Right atrium auricular region (tissue), 2 donors: ENCODE measurements at regions not wholly inside any gene's neighbourhood (a gene's known extent, or its start where the extent isn't known, plus 50 kb on each side); places are given as distances from the start of the nearest gene placed in this dataset.

Experiments used
- DNase-seq: peaks from one replicate; pipeline ENCODE4 v3.0.0-alpha.2; 2019; ENCODE audit warnings: low spot score
- H3K27ac ChIP-seq, 2 donors: fragments of 200-600 bp; sonication (generic); 1 replicate in 1 of 2; 2 replicates in 1 of 2; pipeline ENCODE4 v1.5.1; 2016 to 2019
- H3K27me3 ChIP-seq, 2 donors: fragments of 200-600 bp; sonication (generic); one replicate each; pipeline versions ENCODE4 v1.5.1 to v1.6.0; 2017 to 2019
- H3K36me3 ChIP-seq: fragments of 200-600 bp; sonication (generic); one replicate; pipeline ENCODE4 v1.5.1; 2016
- H3K4me1 ChIP-seq, 2 donors: fragments of 200-600 bp; sonication (generic); one replicate each; pipeline versions ENCODE4 v1.5.1 to v1.6.0; 2017 to 2019
- H3K4me3 ChIP-seq, 2 donors: fragments of 200-600 bp; sonication (generic); 1 replicate in 1 of 2; 2 replicates in 1 of 2; pipeline ENCODE4 v1.5.1; 2017 to 2019; ENCODE audit warnings: mild to moderate bottlenecking in 1 of 2, moderate library complexity in 1 of 2
- H3K9me3 ChIP-seq, 2 donors: fragments of 200-600 bp; sonication (generic); one replicate each; pipeline ENCODE4 v1.5.1; 2019
- TF ChIP-seq, protein P1 (sequence below), 2 donors: fragments of 200-600 bp; sonication (generic); IDR thresholded peaks; one replicate each; pipeline ENCODE4 v1.5.1; 2019; ENCODE audit warnings: antibody characterized with exemption in 2 of 2

DNA sequence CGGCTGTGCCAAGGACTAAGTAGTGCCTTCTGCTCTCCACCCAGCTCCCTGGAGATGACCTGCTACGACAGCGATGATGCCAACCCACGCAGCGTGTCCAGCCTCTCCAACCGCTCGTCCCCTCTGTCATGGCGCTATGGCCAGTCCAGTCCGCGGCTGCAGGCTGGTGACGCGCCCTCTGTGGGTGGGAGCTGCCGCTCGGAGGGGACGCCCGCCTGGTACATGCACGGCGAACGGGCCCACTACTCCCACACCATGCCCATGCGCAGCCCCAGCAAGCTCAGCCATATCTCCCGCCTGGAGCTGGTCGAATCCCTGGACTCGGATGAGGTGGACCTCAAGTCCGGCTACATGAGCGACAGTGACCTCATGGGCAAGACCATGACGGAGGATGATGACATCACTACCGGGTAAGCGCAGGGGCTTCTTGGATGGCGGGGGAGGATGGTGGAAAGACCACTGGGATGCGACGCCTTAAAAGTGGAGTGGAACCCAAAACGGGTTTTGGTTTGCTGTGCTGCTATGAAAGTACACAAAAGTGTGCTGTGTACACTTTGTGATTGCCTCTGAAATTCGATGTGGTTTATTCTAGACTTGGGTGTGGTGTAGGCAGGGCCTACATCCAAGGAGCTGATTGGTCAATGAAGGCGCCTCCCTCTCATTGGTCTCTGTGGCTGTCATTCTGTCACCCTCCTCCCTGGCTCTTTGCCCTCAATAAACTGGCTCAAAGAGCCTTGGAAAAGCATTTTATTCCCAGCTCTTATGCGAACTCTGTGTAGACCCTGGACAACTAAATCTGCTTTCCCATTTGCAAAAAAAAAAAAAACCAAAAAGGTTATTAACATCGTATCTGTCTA is 110.4 kb upstream of the IPO9 start:
- Histone ChIP-seq H3K27me3 (no peaks in the 10 kb centered on the region), H3K36me3 (peaks cover 7% of the 10 kb centered on the region), H3K9me3 (no peaks in the 10 kb centered on the region), H3K4me3 (no peak overlapping the region), H3K27ac (peak overlapping the region; percentile 74 to 85), H3K4me1 (peaks cover 0 to 75% of the 10 kb centered on the region in 2 donors)
- TF ChIP-seq, protein P1, sequence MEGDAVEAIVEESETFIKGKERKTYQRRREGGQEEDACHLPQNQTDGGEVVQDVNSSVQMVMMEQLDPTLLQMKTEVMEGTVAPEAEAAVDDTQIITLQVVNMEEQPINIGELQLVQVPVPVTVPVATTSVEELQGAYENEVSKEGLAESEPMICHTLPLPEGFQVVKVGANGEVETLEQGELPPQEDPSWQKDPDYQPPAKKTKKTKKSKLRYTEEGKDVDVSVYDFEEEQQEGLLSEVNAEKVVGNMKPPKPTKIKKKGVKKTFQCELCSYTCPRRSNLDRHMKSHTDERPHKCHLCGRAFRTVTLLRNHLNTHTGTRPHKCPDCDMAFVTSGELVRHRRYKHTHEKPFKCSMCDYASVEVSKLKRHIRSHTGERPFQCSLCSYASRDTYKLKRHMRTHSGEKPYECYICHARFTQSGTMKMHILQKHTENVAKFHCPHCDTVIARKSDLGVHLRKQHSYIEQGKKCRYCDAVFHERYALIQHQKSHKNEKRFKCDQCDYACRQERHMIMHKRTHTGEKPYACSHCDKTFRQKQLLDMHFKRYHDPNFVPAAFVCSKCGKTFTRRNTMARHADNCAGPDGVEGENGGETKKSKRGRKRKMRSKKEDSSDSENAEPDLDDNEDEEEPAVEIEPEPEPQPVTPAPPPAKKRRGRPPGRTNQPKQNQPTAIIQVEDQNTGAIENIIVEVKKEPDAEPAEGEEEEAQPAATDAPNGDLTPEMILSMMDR (IDR thresholded peaks at IDR 0.05), result no peak
- DNase-seq, result no peak

DNA sequence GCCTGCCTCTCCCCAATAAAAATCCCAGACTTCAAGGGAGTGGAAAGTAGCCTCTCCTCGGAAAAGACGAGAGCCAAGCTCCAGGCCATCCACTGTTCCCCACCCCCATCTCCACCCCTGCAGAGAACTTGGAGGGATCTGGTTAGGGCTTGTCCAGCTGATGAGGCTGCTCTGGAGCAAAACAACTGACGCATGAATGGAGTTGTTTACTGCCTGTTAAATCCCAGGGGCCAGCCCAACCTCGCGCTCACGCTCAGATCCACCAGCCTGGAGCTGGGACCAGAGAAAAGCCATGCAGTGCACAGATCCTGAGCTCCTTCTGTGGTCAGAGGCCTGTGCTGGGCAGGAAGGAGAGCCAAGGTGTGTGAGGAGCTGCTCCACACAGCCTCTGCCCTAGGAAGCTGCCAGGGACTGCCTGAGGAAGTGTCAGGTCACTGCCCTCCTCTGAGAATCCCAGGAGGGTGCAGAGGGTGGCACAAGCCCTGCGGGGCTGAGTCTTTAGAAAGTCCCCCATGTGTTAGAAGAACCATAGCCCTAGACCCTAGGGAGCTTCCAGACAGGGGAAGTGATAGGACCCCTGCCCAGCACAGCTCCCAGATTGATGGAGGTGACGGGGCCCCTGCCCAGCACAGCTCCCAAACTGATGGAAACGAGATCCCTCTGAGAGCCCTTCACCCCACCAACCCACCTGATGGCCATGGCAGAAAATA is 109.0 kb upstream of the IPO9 start:
- Histone ChIP-seq H3K4me3 (no peak overlapping the region), H3K27me3 (no peaks in the 10 kb centered on the region), H3K4me1 (peaks cover 0 to 75% of the 10 kb centered on the region in 2 donors), H3K9me3 (no peaks in the 10 kb centered on the region), H3K27ac (peak overlapping the region; percentile 74 to 85), H3K36me3 (peaks cover 7% of the 10 kb centered on the region)
- DNase-seq, result peak; percentile 92
- TF ChIP-seq, protein P1 (IDR thresholded peaks at IDR 0.05), result no peak

DNA sequence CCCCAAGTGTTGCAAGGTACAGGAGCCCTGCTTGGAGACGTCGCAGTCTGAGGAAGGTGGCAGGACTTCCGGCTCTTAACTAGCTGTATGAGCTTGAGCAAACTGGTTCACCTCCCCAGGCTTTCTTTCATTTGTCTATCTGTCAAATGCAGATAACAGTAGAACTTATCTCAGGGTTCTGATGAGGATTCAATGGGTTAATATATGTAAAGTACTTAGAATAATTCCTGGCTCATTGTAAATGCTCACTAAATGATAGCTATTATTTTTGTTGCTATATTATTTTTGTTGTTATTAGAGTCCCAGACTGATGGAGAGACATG is 108.5 kb upstream of the IPO9 start:
- Histone ChIP-seq H3K4me3 (no peak overlapping the region), H3K27ac (peak overlapping the region; percentile 74 to 85), H3K27me3 (no peaks in the 10 kb centered on the region), H3K36me3 (peaks cover 7% of the 10 kb centered on the region), H3K9me3 (no peaks in the 10 kb centered on the region), H3K4me1 (peaks cover 0 to 75% of the 10 kb centered on the region in 2 donors)
- TF ChIP-seq, protein P1 (IDR thresholded peaks at IDR 0.05), result no peak
- no peak for DNase-seq

DNA sequence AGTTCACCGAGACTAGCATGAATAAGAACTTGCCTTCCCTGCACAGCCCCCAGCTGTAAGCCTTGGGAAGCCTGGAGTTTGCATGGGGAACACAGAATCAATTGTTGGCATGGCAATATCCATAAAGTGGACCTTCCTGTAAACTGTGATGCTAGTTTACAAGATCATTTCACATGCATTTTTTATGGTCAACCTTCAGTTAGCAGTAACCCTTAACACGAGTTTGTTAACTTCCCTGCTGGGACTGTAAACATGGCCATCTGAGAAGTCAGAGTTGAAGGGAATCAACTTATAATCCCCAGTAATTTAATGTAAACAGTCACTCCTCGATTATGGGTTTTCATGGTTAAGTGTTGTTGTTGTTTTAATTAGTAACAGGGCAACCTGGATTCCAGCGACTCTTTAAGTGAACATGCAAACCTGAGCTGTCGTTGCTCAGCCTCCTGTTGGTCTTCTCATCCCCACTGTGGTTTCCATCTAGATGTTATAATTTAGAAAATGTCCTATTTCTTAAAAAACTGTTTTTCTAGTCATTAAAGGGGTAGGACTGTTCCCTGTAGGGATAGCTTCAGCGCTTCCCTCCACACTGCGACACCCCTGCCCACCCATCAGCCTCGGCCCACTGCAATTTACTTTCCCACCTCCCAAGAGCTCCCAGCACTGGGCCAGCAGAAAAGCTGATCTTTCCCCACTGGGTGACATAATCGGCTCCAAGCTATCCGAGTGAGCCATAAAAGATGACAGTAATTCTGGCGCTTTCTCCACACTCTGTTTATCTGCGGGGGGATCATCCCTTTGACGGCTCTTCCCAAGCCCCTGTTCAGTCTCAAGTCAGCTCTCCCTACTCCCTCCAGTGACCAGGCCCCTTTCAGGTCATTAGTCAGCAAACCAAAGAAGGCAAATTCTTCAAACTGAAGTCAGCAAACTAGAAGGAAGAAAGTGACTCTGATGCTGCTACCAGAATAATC is 107.6 kb upstream of the IPO9 start:
- Histone ChIP-seq H3K27ac (peak overlapping the region; percentile 74 to 85), H3K4me1 (peaks cover 0 to 66% of the 10 kb centered on the region in 2 donors), H3K9me3 (no peaks in the 10 kb centered on the region), H3K36me3 (peaks cover 7% of the 10 kb centered on the region), H3K27me3 (no peaks in the 10 kb centered on the region), H3K4me3 (no peak overlapping the region)
- TF ChIP-seq, protein P1 (IDR thresholded peaks at IDR 0.05), result no peak
- no peak for DNase-seq

DNA sequence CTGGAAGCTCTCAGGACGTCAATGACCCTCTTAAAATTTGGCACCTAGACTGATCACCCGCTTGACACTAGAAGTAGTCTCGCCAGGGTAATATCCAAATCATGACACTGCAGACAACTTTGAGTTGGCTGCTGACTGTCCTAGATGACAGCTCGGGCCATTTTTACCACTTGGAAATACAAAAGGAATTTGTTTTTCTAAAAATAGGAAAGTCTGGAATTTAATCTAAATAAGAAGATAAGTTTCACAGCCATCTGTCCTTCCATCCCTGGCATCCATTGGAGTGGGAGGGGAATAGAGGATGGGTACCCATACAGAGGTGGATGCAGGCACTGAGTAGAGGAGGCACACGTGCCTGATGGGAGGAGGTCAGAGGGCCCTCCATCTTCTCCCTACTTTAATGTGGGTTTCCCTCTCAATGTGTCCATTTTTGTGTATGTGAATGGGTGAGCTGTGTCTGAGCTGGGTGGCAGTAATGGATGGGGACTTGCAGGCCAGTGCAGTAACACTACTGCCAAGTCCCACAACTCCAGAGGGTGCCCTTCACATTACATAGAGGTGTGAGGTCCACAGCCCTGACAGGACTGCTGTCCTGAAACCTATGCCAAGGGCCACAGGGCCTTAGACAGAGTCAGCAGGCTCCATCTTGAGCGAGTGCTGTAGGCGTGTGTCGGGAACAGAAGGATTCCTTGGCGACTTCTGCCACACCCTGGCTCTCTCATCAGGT is 104.8 kb upstream of the IPO9 start:
- Histone ChIP-seq H3K27ac (peak overlapping the region; percentile 80 to 84), H3K4me3 (no peak overlapping the region), H3K9me3 (no peaks in the 10 kb centered on the region), H3K36me3 (no peaks in the 10 kb centered on the region), H3K4me1 (peaks cover 0 to 58% of the 10 kb centered on the region in 2 donors), H3K27me3 (no peaks in the 10 kb centered on the region)
- TF ChIP-seq, protein P1 (IDR thresholded peaks at IDR 0.05), result no peak
- DNase-seq, result no peak
